Liver (tissue), 8 donors: ENCODE measurements at regions not wholly inside any gene's neighbourhood (a gene's known extent, or its start where the extent isn't known, plus 50 kb on each side); places are given as distances from the start of the nearest gene placed in this dataset.

ENCODE experiments used
- DNase-seq: peaks from one replicate; pipeline ENCODE4 v3.0.0-alpha.2; 2017; ENCODE audit warnings: low spot score
- H3K27ac ChIP-seq, 2 donors: one replicate each; pipeline ENCODE4 v1.7.0; 2013; ENCODE audit warnings: inconsistent platforms in 2 of 2, low read length in 2 of 2, control low read depth in 1 of 2, low read depth in 1 of 2, mild to moderate bottlenecking in 1 of 2
- H3K27me3 ChIP-seq, 4 donors: one replicate each; pipeline versions ENCODE4 v1.6.1 to v1.7.0; 2013; ENCODE audit warnings: low read length in 3 of 4, inconsistent platforms in 1 of 4, mild to moderate bottlenecking in 1 of 4, moderate library complexity in 1 of 4; ENCODE audit not compliant: control insufficient read depth in 4 of 4, insufficient read depth in 4 of 4
- H3K36me3 ChIP-seq, 4 donors: one replicate each; pipeline versions ENCODE4 v1.6.1 to v1.7.0; 2013; ENCODE audit warnings: low read length in 3 of 4, mild to moderate bottlenecking in 3 of 4, low read depth in 1 of 4, moderate library complexity in 1 of 4; ENCODE audit not compliant: control insufficient read depth in 4 of 4, insufficient read depth in 3 of 4
- H3K4me1 ChIP-seq, 4 donors: one replicate each; pipeline versions ENCODE4 v1.6.1 to v1.7.0; 2013; ENCODE audit warnings: low read length in 3 of 4, mild to moderate bottlenecking in 3 of 4, moderate library complexity in 1 of 4; ENCODE audit not compliant: control insufficient read depth in 4 of 4, insufficient read depth in 4 of 4
- H3K4me3 ChIP-seq, 3 donors: one replicate each; pipeline versions ENCODE4 v1.6.1 to v1.7.0; 2013; ENCODE audit warnings: low read length in 3 of 3, control low read depth in 1 of 3, low read depth in 1 of 3, mild to moderate bottlenecking in 1 of 3
- H3K9ac ChIP-seq, 2 donors: one replicate each; pipeline ENCODE4 v1.7.0; 2013; ENCODE audit warnings: low read length in 2 of 2, mild to moderate bottlenecking in 2 of 2, moderate library complexity in 2 of 2, control low read depth in 1 of 2, low read depth in 1 of 2
- H3K9me3 ChIP-seq, 4 donors: one replicate each; pipeline versions ENCODE4 v1.6.1 to v1.7.0; 2013; ENCODE audit warnings: low read length in 3 of 4; ENCODE audit not compliant: control insufficient read depth in 4 of 4
- EGR1 ChIP-seq, 2 donors: IDR thresholded peaks; 2 replicates each; pipeline ENCODE4 v1.6.1; 2016 to 2018; ENCODE audit warnings: antibody characterized with exemption in 2 of 2, low read depth in 2 of 2
- FOXA1 ChIP-seq: IDR thresholded peaks from 2 replicates; pipeline ENCODE4 v1.6.1; 2016; ENCODE audit warnings: antibody characterized with exemption
- FOXA2 ChIP-seq: IDR thresholded peaks from 2 replicates; pipeline ENCODE4 v1.6.1; 2016; ENCODE audit warnings: antibody characterized with exemption
- GABPA ChIP-seq, 2 donors: IDR thresholded peaks in 1 of 2; conservative IDR thresholded peaks in 1 of 2; 2 replicates each; pipeline ENCODE4 v1.6.1; 2016; ENCODE audit warnings: antibody characterized with exemption in 2 of 2, mild to moderate bottlenecking in 1 of 2, moderate library complexity in 1 of 2
- HNF4A ChIP-seq, 2 donors: conservative IDR thresholded peaks; 2 replicates each; pipeline ENCODE4 v1.6.1; 2016; ENCODE audit warnings: antibody characterized with exemption in 2 of 2, mild to moderate bottlenecking in 2 of 2
- HNF4G ChIP-seq: IDR thresholded peaks from 2 replicates; pipeline ENCODE4 v1.6.1; 2016; ENCODE audit warnings: antibody characterized with exemption
- JUND ChIP-seq, 2 donors: IDR thresholded peaks; 2 replicates each; pipeline ENCODE4 v1.6.1; 2016; ENCODE audit warnings: antibody characterized with exemption in 2 of 2
- RAD21 ChIP-seq, 2 donors: IDR thresholded peaks; 2 replicates each; pipeline ENCODE4 v1.6.1; 2016; ENCODE audit warnings: antibody characterized with exemption in 2 of 2, mild to moderate bottlenecking in 2 of 2
- TAF1 ChIP-seq: conservative IDR thresholded peaks from 2 replicates; pipeline ENCODE4 v1.6.1; 2016; ENCODE audit warnings: antibody characterized with exemption, mild to moderate bottlenecking
- YY1 ChIP-seq: IDR thresholded peaks from 2 replicates; pipeline ENCODE4 v1.6.1; 2016; ENCODE audit warnings: antibody characterized with exemption, mild to moderate bottlenecking
- WGBS: extraction: QIAGEN DNeasy Blood & Tissue Kit; methylation state at CpG from one replicate; pipeline ENCODE4 v1.1.7; 2013; 5-methylcytosine and 5-hydroxymethylcytosine counted together
- TF ChIP-seq, protein P1 (sequence below): IDR thresholded peaks from 2 replicates; pipeline ENCODE4 v1.6.1; 2016; ENCODE audit warnings: antibody characterized with exemption
- TF ChIP-seq, protein P2 (sequence below): IDR thresholded peaks from 2 replicates; pipeline ENCODE4 v1.6.1; 2016; ENCODE audit warnings: antibody characterized with exemption
- TF ChIP-seq, protein P3 (sequence below): fragments of 150-350 bp; IDR thresholded peaks from 2 replicates; pipeline ENCODE4 v1.5.1; 2017; ENCODE audit warnings: improper control_type of control experiment, low read depth, low read length; ENCODE audit not compliant: missing input control
- TF ChIP-seq, protein P4 (sequence below): IDR thresholded peaks from 2 replicates; pipeline ENCODE4 v1.6.1; 2016; ENCODE audit warnings: antibody characterized with exemption
- TF ChIP-seq, protein P5 (sequence below): IDR thresholded peaks from 2 replicates; pipeline ENCODE4 v1.6.1; 2016; ENCODE audit warnings: antibody characterized with exemption, mild to moderate bottlenecking
- donor health status: healthy.
- donor health status: healthy.
- donor health status: healthy.
- donor health status: healthy.
- donor health status: healthy.

DNA sequence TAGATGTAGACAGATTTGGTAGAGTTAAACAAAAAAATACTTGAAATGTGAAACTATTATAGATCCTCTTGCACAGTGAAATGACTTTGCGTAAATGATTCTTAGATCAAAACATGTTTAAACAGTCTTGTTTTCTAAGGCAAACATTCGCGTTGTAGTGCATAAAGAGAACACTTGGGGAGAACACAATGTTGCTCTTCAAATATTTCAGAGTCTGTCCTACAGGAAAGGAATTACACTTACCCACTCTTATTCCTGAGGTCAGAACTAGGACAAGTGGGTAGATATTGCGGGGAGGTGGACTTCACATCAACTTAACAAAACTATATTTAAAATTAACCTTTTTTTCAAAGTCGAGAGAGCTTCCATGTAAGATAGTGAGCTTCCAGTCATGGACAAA, 183.5 kb upstream of the PCSK2 start (continued):
- no peak for TF ChIP-seq EGR1 (IDR thresholded peaks at IDR 0.05; ENCODE audit: low read depth in 2 of 2)
- TF ChIP-seq, protein P1, sequence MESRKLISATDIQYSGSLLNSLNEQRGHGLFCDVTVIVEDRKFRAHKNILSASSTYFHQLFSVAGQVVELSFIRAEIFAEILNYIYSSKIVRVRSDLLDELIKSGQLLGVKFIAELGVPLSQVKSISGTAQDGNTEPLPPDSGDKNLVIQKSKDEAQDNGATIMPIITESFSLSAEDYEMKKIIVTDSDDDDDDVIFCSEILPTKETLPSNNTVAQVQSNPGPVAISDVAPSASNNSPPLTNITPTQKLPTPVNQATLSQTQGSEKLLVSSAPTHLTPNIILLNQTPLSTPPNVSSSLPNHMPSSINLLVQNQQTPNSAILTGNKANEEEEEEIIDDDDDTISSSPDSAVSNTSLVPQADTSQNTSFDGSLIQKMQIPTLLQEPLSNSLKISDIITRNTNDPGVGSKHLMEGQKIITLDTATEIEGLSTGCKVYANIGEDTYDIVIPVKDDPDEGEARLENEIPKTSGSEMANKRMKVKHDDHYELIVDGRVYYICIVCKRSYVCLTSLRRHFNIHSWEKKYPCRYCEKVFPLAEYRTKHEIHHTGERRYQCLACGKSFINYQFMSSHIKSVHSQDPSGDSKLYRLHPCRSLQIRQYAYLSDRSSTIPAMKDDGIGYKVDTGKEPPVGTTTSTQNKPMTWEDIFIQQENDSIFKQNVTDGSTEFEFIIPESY = no peak

DNA sequence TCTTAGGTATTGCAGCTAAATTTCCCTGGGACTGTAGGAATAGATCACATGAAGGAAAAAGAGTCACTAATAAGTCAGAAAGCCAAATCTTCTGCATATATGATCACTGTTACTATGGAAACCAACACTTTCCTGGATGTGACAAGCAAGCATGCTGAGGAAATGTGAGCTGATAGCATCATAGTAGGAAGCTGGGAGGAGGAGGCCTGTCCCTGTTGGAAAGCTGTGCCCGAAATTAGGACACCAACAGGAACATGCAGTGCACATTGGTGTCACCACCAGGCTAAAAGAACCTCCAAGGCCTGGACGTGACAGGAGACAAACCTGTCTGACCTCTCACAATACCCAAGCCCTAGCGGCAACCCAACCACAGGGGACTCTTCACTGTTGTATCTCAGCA, 181.9 kb upstream of the PCSK2 start:
- TF ChIP-seq, protein P2, sequence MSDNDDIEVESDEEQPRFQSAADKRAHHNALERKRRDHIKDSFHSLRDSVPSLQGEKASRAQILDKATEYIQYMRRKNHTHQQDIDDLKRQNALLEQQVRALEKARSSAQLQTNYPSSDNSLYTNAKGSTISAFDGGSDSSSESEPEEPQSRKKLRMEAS = no peak
- TF ChIP-seq, protein P1 = no peak
- no peak for TF ChIP-seq HNF4G
- TF ChIP-seq, protein P3, sequence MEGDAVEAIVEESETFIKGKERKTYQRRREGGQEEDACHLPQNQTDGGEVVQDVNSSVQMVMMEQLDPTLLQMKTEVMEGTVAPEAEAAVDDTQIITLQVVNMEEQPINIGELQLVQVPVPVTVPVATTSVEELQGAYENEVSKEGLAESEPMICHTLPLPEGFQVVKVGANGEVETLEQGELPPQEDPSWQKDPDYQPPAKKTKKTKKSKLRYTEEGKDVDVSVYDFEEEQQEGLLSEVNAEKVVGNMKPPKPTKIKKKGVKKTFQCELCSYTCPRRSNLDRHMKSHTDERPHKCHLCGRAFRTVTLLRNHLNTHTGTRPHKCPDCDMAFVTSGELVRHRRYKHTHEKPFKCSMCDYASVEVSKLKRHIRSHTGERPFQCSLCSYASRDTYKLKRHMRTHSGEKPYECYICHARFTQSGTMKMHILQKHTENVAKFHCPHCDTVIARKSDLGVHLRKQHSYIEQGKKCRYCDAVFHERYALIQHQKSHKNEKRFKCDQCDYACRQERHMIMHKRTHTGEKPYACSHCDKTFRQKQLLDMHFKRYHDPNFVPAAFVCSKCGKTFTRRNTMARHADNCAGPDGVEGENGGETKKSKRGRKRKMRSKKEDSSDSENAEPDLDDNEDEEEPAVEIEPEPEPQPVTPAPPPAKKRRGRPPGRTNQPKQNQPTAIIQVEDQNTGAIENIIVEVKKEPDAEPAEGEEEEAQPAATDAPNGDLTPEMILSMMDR = no peak
- TF ChIP-seq FOXA1 = no peak
- H3K4me3 ChIP-seq = no peak overlapping the region
- no peak for DNase-seq
- 48% methylated on average over 3 of the region's 3 CpGs for WGBS
- H3K4me1 ChIP-seq = no peaks in the 10 kb centered on the region
- no peaks in the 10 kb centered on the region for H3K9me3 ChIP-seq
- peaks cover 0 to 3% (median 0%) of the 10 kb centered on the region in 4 donors for H3K27me3 ChIP-seq
- no peaks in the 10 kb centered on the region for H3K36me3 ChIP-seq
- no peak overlapping the region for H3K9ac ChIP-seq
- H3K27ac ChIP-seq = no peak overlapping the region

DNA sequence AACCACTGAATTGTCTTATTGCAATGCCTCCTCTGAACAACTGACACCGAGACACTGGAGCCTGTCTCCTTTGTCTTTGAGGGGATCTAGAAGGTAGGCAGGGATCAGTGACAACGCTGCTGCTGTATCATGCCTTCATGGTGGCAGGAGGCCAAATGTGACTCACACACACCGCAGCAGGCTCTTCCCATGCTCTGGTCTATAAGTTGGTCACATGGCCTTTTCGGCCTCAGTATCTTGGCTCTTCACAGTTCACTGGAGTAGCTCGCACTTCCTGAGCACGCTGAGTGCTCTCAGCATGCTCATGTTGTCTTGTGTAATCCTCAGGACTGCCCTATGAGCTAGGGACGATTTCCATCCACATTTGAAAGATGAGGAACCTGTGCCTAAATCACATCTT, 167.4 kb upstream of the PCSK2 start:
- Histone ChIP-seq H3K4me3 (no peak overlapping the region), H3K9me3 (peaks cover 7 to 16% (median 10%) of the 10 kb centered on the region in 4 donors), H3K27ac (no peak overlapping the region), H3K9ac (no peak overlapping the region), H3K4me1 (no peaks in the 10 kb centered on the region), H3K27me3 (no peaks in the 10 kb centered on the region), H3K36me3 (no peaks in the 10 kb centered on the region)
- no peak for DNase-seq
- WGBS = 75% methylated on average over 7 of the region's 7 CpGs
- TF ChIP-seq HNF4A (conservative IDR thresholded peaks at IDR 0.05) = no peak
- no peak for TF ChIP-seq HNF4G
- TF ChIP-seq TAF1 = no peak
- no peak for TF ChIP-seq YY1
- no peak for TF ChIP-seq GABPA (IDR thresholded peaks at IDR 0.05 in 1 of 2, conservative IDR thresholded peaks at IDR 0.05 in 1 of 2)
- TF ChIP-seq, protein P4, sequence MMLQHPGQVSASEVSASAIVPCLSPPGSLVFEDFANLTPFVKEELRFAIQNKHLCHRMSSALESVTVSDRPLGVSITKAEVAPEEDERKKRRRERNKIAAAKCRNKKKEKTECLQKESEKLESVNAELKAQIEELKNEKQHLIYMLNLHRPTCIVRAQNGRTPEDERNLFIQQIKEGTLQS = no peak
- no peak for TF ChIP-seq FOXA1
- TF ChIP-seq, protein P2 = no peak
- TF ChIP-seq EGR1 (IDR thresholded peaks at IDR 0.05; ENCODE audit: low read depth in 2 of 2) = no peak
- TF ChIP-seq JUND (IDR thresholded peaks at IDR 0.05) = no peak
- TF ChIP-seq, protein P3 = no peak
- TF ChIP-seq FOXA2 = no peak
- TF ChIP-seq, protein P5, sequence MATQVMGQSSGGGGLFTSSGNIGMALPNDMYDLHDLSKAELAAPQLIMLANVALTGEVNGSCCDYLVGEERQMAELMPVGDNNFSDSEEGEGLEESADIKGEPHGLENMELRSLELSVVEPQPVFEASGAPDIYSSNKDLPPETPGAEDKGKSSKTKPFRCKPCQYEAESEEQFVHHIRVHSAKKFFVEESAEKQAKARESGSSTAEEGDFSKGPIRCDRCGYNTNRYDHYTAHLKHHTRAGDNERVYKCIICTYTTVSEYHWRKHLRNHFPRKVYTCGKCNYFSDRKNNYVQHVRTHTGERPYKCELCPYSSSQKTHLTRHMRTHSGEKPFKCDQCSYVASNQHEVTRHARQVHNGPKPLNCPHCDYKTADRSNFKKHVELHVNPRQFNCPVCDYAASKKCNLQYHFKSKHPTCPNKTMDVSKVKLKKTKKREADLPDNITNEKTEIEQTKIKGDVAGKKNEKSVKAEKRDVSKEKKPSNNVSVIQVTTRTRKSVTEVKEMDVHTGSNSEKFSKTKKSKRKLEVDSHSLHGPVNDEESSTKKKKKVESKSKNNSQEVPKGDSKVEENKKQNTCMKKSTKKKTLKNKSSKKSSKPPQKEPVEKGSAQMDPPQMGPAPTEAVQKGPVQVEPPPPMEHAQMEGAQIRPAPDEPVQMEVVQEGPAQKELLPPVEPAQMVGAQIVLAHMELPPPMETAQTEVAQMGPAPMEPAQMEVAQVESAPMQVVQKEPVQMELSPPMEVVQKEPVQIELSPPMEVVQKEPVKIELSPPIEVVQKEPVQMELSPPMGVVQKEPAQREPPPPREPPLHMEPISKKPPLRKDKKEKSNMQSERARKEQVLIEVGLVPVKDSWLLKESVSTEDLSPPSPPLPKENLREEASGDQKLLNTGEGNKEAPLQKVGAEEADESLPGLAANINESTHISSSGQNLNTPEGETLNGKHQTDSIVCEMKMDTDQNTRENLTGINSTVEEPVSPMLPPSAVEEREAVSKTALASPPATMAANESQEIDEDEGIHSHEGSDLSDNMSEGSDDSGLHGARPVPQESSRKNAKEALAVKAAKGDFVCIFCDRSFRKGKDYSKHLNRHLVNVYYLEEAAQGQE = no peak
- no peak for TF ChIP-seq RAD21 (IDR thresholded peaks at IDR 0.05)
